AG20443 (cell line): ENCODE measurements at regions not wholly inside any gene's neighbourhood (a gene's known extent, or its start where the extent isn't known, plus 50 kb on each side); places are given as distances from the start of the nearest gene placed in this dataset.

Experiments
- DNase-seq: peaks from one replicate; pipeline ENCODE4 v3.0.0; 2012; ENCODE audit warnings: low spot score, mixed read lengths

- DNase-seq, result no peak
These were observed 224.5 kb upstream of the HDAC4 start for GRCh38 chr2:239625156-239625845.

- DNase-seq, result no peak
These were observed 220.8 kb upstream of the HDAC4 start for GRCh38 chr2:239621611-239622010.

GRCh38 chr2:239619369-239619768 is 218.5 kb upstream of the HDAC4 start:
- DNase-seq, result no peak

- no peak for DNase-seq
These were observed 215.9 kb upstream of the HDAC4 start for GRCh38 chr2:239616729-239617128.

- DNase-seq, result no peak
These were observed 211.3 kb upstream of the HDAC4 start for GRCh38 chr2:239612133-239612532.

- DNase-seq, result no peak
These were observed 210.5 kb upstream of the HDAC4 start for GRCh38 chr2:239611222-239611795.

GRCh38 chr2:239610457-239611221 is 209.8 kb upstream of the HDAC4 start:
- DNase-seq, result no peak

GRCh38 chr2:239609607-239610310 is 208.9 kb upstream of the HDAC4 start:
- DNase-seq, result no peak

GRCh38 chr2:239609162-239609561 is 208.3 kb upstream of the HDAC4 start:
- DNase-seq, result peak; percentile 7

- no peak for DNase-seq
These were observed 207.9 kb upstream of the HDAC4 start for GRCh38 chr2:239608723-239609122.

GRCh38 chr2:239608260-239608659 is 207.4 kb upstream of the HDAC4 start:
- DNase-seq, result no peak

- DNase-seq, result peak; percentile 10
These were observed 206.8 kb upstream of the HDAC4 start for GRCh38 chr2:239607517-239608191.

GRCh38 chr2:239606741-239607516 is 206.1 kb upstream of the HDAC4 start:
- no peak for DNase-seq

GRCh38 chr2:239605976-239606375 is 205.2 kb upstream of the HDAC4 start:
- no peak for DNase-seq

- DNase-seq, result no peak
These were observed 204.6 kb upstream of the HDAC4 start for GRCh38 chr2:239605409-239605808.

GRCh38 chr2:239604861-239605260 is 204.0 kb upstream of the HDAC4 start:
- no peak for DNase-seq

GRCh38 chr2:239603411-239604356 is 202.9 kb upstream of the HDAC4 start:
- DNase-seq, result no peak

- peak; percentile 8 for DNase-seq
These were observed 201.8 kb upstream of the HDAC4 start for GRCh38 chr2:239602290-239603282.

- peak; percentile 5 for DNase-seq
These were observed 201.1 kb upstream of the HDAC4 start for GRCh38 chr2:239601880-239602279.
